WTC11 (cell line): ENCODE measurements at regions not wholly inside any gene's neighbourhood (a gene's known extent, or its start where the extent isn't known, plus 50 kb on each side); places are given as distances from the start of the nearest gene placed in this dataset.

ENCODE experiments used
- ATAC-seq: fragments of 200-7000 bp; cut with Tn5 transposase; 2 replicates; pipeline ENCODE4 v1.10.0; 2021; ENCODE audit warnings: mild to moderate bottlenecking, moderate library complexity
- CTCF ChIA-PET: fragments of 300-600 bp; sonication (Branson Sonifier 250); formaldehyde crosslinking; loops from one replicate; lab custom pipeline; 2021; ENCODE audit warnings: antibody characterized with exemption; lab: Charles Lee
- POLR2A ChIA-PET: fragments of 350-600 bp; sonication (Branson Sonifier 250); formaldehyde crosslinking; loops from one replicate; lab custom pipeline; 2021; ENCODE audit warnings: antibody characterized with exemption; lab: Charles Lee
- DNase-seq: peaks from one replicate; pipeline ENCODE4 v3.0.0; 2021; ENCODE audit warnings: low spot score
- H3K27ac Mint-ChIP-seq: 2 replicates; pipeline ENCODE4 v1.8.0; 2021; ENCODE audit warnings: mixed read lengths
- H3K27me3 Mint-ChIP-seq: 2 replicates; pipeline ENCODE4 v1.8.0; 2021; ENCODE audit warnings: low read depth, mild to moderate bottlenecking, moderate library complexity, mixed read lengths
- H3K36me3 Mint-ChIP-seq: 2 replicates; pipeline ENCODE4 v1.8.0; 2021; ENCODE audit warnings: mixed read lengths
- H3K4me1 Mint-ChIP-seq: 2 replicates; pipeline ENCODE4 v1.8.0; 2022; ENCODE audit warnings: mixed read lengths
- H3K4me3 Mint-ChIP-seq: 2 replicates; pipeline ENCODE4 v1.8.0; 2021; ENCODE audit warnings: mild to moderate bottlenecking, moderate library complexity, mixed read lengths
- H3K9me3 Mint-ChIP-seq: 2 replicates; pipeline ENCODE4 v1.8.0; 2021; ENCODE audit warnings: mixed read lengths
- CREM ChIP-seq: sonication (generic); formaldehyde crosslinking; IDR thresholded peaks from 2 replicates; pipeline ENCODE4 v1.8.1; 2022; ENCODE audit warnings: mild to moderate bottlenecking, missing genetic modification reagents, moderate library complexity
- EMX1 ChIP-seq: fragments of 250-450 bp; sonication (Bioruptor Pico); IDR thresholded peaks from 2 replicates; pipeline ENCODE4 v1.8.0; 2021; ENCODE audit warnings: mild to moderate bottlenecking
- ESRRA ChIP-seq: sonication (generic); formaldehyde crosslinking; IDR thresholded peaks from 2 replicates; pipeline ENCODE4 v1.8.1; 2022; ENCODE audit warnings: mild to moderate bottlenecking, missing genetic modification reagents, borderline replicate concordance
- ETV6 ChIP-seq: sonication (generic); formaldehyde crosslinking; IDR thresholded peaks from 2 replicates; pipeline ENCODE4 v1.8.1; 2022; ENCODE audit warnings: mild to moderate bottlenecking, missing genetic modification reagents
- JAZF1 ChIP-seq: fragments of 250-450 bp; sonication (Bioruptor Pico); IDR thresholded peaks from 2 replicates; pipeline ENCODE4 v1.9.0; 2021; ENCODE audit warnings: moderate library complexity, mild to moderate bottlenecking, inconsistent platforms
- JUN ChIP-seq: sonication (generic); formaldehyde crosslinking; IDR thresholded peaks from 2 replicates; pipeline ENCODE4 v1.8.0; 2023; ENCODE audit warnings: mild to moderate bottlenecking, missing genetic modification reagents
- NR1H2 ChIP-seq: sonication (generic); formaldehyde crosslinking; IDR thresholded peaks from 2 replicates; pipeline ENCODE4 v1.9.0; 2021; ENCODE audit warnings: mild to moderate bottlenecking, moderate library complexity, missing genetic modification reagents
- RELA ChIP-seq: sonication (generic); formaldehyde crosslinking; IDR thresholded peaks from 2 replicates; pipeline ENCODE4 v1.8.1; 2022; ENCODE audit warnings: missing genetic modification reagents, mild to moderate bottlenecking, borderline replicate concordance
- TEAD4 ChIP-seq: sonication (generic); formaldehyde crosslinking; IDR thresholded peaks from 2 replicates; pipeline ENCODE4 v1.8.0; 2022; ENCODE audit warnings: mild to moderate bottlenecking, missing genetic modification reagents
- ZNF138 ChIP-seq: sonication (generic); formaldehyde crosslinking; conservative IDR thresholded peaks from 2 replicates; pipeline ENCODE4 v1.8.1; 2022; ENCODE audit warnings: mild to moderate bottlenecking, moderate library complexity, missing genetic modification reagents
- ZNF317 ChIP-seq: sonication (generic); formaldehyde crosslinking; IDR thresholded peaks from 2 replicates; pipeline ENCODE4 v1.8.1; 2023; ENCODE audit warnings: low read depth, mild to moderate bottlenecking, moderate library complexity, missing genetic modification reagents, borderline replicate concordance
- TF ChIP-seq, protein P1 (sequence below): fragments of 200-600 bp; IDR thresholded peaks from 2 replicates; pipeline ENCODE4 v1.8.0; 2022; ENCODE audit warnings: antibody characterized with exemption
- TF ChIP-seq, protein P2 (sequence below): sonication (generic); formaldehyde crosslinking; IDR thresholded peaks from 2 replicates; pipeline ENCODE4 v1.8.0; 2023; ENCODE audit warnings: missing genetic modification reagents
- TF ChIP-seq, protein P3 (sequence below): sonication (generic); formaldehyde crosslinking; IDR thresholded peaks from 2 replicates; pipeline ENCODE4 v1.8.0; 2022; ENCODE audit warnings: mild to moderate bottlenecking, missing genetic modification reagents
- TF ChIP-seq, protein P4 (sequence below): sonication (generic); formaldehyde crosslinking; IDR thresholded peaks from 2 replicates; pipeline ENCODE4 v1.8.0; 2022; ENCODE audit warnings: missing genetic modification reagents
- TF ChIP-seq, protein P5 (sequence below): sonication (generic); formaldehyde crosslinking; IDR thresholded peaks from 2 replicates; pipeline ENCODE4 v1.8.1; 2023; ENCODE audit warnings: mild to moderate bottlenecking, missing genetic modification reagents
- TF ChIP-seq, protein P6 (sequence below): fragments of 250-450 bp; sonication (Bioruptor Pico); IDR thresholded peaks from 2 replicates; pipeline ENCODE4 v1.9.0; 2021; ENCODE audit warnings: mild to moderate bottlenecking
- TF ChIP-seq, protein P7 (sequence below): sonication (generic); formaldehyde crosslinking; IDR thresholded peaks from 2 replicates; pipeline ENCODE4 v1.8.1; 2023; ENCODE audit warnings: mild to moderate bottlenecking, moderate library complexity, missing genetic modification reagents
- TF ChIP-seq, protein P8 (sequence below): sonication (generic); formaldehyde crosslinking; IDR thresholded peaks from 2 replicates; pipeline ENCODE4 v1.8.1; 2023; ENCODE audit warnings: mild to moderate bottlenecking, missing genetic modification reagents, moderate library complexity

DNA sequence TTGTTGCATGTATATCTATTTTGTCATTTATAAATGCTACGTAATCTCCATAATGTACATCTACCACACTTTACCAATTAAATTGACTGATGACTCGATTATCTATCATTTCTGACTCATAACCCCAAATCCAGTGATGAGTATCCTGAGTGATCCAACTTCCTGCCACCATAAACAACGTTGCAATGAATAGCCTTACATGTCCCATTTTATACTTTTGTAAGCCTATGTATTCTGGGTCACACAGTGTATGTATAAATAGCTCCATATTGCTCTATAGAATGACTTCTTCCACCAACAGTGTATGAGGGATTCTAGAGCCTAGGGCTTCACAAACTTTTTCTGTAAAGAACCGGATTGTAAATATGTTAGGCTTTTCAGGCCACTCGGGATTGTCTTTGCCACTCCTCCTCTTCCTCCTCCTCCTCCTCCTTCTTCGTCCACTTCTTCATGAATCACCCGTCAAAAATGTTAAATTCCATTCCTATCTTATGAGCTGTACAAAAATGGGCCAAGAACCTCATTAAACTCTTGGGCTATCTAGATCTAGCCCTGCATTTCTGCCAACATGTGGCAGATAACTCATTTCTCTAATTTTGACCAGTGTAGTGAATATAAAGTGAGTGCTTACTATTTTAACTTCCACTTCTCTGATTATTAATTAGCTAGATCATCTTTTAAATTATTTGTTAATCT, 672.2 kb upstream of the AMOT start (continued):
- TF ChIP-seq, protein P1, sequence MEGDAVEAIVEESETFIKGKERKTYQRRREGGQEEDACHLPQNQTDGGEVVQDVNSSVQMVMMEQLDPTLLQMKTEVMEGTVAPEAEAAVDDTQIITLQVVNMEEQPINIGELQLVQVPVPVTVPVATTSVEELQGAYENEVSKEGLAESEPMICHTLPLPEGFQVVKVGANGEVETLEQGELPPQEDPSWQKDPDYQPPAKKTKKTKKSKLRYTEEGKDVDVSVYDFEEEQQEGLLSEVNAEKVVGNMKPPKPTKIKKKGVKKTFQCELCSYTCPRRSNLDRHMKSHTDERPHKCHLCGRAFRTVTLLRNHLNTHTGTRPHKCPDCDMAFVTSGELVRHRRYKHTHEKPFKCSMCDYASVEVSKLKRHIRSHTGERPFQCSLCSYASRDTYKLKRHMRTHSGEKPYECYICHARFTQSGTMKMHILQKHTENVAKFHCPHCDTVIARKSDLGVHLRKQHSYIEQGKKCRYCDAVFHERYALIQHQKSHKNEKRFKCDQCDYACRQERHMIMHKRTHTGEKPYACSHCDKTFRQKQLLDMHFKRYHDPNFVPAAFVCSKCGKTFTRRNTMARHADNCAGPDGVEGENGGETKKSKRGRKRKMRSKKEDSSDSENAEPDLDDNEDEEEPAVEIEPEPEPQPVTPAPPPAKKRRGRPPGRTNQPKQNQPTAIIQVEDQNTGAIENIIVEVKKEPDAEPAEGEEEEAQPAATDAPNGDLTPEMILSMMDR: no peak
- no peak for TF ChIP-seq TEAD4 (CRISPR knock-in tag)

DNA sequence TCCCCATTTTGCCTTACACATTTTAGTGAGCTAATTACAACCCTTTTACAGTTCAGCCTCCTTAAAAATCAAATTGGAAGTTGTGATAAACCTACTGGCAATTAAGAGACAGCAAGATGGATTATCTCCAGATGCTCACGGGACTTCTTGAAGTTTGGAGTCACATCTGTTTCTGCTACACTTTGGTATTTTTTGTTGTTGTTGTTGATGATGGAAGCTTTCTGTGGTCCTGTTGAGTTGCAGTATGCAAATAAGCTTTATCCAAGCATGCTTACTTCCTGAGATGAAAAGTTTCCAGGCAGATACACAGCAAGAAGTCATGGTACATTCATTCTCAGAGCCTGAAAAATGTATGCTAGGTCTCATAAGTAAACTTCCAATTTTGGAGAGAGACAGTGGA, 670.0 kb upstream of the AMOT start:
- H3K27me3 Mint-ChIP-seq: no peaks in the 10 kb centered on the region
- peak overlapping the region; percentile 91 for H3K27ac Mint-ChIP-seq

DNA sequence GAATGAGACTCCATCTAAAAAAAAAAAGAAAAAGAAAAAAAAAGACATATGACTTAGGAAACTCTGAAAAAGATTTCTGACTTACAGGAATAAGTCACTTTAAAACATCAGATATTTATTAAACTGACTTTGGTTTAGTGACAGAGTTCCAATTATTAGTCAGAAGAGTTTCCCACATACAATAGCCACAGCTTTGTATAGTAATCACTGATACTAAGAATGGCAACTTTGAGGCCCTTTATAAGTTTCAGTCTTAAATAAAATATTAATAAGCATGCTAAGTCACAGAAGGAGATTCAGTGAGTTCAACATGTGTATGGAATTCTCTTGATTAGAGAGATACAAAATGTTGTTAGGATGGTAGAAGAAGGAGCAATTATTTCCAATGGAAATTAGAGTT, 652.3 kb upstream of the AMOT start:
- no peak overlapping the region for H3K27ac Mint-ChIP-seq
- H3K36me3 Mint-ChIP-seq: 0 out of 2 replicates have a peak, but pooled peaks cover 2% of the 10 kb centered on the region
- ATAC-seq (no peak), DNase-seq (no peak)
- H3K27me3 Mint-ChIP-seq: no peaks in the 10 kb centered on the region; the same call in 1 of the 2 replicates
- peaks cover 16% of the 10 kb centered on the region; the same call in 1 of the 2 replicates for H3K9me3 Mint-ChIP-seq
- ChIA-PET CTCF (no interaction called here), POLR2A (no interaction called here)
- H3K4me1 Mint-ChIP-seq: peaks cover 3% of the 10 kb centered on the region
- H3K4me3 Mint-ChIP-seq: no peak overlapping the region
- TF ChIP-seq, protein P2, sequence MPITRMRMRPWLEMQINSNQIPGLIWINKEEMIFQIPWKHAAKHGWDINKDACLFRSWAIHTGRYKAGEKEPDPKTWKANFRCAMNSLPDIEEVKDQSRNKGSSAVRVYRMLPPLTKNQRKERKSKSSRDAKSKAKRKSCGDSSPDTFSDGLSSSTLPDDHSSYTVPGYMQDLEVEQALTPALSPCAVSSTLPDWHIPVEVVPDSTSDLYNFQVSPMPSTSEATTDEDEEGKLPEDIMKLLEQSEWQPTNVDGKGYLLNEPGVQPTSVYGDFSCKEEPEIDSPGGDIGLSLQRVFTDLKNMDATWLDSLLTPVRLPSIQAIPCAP (CRISPR knock-in tag): no peak
- TF ChIP-seq CREM (CRISPR knock-in tag) (no peak), ETV6 (CRISPR knock-in tag) (no peak), RELA (CRISPR knock-in tag) (no peak)
- TF ChIP-seq, protein P3, sequence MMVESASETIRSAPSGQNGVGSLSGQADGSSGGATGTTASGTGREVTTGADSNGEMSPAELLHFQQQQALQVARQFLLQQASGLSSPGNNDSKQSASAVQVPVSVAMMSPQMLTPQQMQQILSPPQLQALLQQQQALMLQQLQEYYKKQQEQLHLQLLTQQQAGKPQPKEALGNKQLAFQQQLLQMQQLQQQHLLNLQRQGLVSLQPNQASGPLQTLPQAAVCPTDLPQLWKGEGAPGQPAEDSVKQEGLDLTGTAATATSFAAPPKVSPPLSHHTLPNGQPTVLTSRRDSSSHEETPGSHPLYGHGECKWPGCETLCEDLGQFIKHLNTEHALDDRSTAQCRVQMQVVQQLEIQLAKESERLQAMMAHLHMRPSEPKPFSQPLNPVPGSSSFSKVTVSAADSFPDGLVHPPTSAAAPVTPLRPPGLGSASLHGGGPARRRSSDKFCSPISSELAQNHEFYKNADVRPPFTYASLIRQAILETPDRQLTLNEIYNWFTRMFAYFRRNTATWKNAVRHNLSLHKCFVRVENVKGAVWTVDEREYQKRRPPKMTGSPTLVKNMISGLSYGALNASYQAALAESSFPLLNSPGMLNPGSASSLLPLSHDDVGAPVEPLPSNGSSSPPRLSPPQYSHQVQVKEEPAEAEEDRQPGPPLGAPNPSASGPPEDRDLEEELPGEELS (CRISPR knock-in tag): no peak
- TF ChIP-seq, protein P4, sequence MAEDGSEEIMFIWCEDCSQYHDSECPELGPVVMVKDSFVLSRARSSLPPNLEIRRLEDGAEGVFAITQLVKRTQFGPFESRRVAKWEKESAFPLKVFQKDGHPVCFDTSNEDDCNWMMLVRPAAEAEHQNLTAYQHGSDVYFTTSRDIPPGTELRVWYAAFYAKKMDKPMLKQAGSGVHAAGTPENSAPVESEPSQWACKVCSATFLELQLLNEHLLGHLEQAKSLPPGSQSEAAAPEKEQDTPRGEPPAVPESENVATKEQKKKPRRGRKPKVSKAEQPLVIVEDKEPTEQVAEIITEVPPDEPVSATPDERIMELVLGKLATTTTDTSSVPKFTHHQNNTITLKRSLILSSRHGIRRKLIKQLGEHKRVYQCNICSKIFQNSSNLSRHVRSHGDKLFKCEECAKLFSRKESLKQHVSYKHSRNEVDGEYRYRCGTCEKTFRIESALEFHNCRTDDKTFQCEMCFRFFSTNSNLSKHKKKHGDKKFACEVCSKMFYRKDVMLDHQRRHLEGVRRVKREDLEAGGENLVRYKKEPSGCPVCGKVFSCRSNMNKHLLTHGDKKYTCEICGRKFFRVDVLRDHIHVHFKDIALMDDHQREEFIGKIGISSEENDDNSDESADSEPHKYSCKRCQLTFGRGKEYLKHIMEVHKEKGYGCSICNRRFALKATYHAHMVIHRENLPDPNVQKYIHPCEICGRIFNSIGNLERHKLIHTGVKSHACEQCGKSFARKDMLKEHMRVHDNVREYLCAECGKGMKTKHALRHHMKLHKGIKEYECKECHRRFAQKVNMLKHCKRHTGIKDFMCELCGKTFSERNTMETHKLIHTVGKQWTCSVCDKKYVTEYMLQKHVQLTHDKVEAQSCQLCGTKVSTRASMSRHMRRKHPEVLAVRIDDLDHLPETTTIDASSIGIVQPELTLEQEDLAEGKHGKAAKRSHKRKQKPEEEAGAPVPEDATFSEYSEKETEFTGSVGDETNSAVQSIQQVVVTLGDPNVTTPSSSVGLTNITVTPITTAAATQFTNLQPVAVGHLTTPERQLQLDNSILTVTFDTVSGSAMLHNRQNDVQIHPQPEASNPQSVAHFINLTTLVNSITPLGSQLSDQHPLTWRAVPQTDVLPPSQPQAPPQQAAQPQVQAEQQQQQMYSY (CRISPR knock-in tag): no peak

More for the DNA sequence above, 670.0 kb upstream of the AMOT start:
- POLR2A ChIA-PET: no interaction called here
- Mint-ChIP-seq H3K4me1 (peaks cover 31% of the 10 kb centered on the region), H3K36me3 (no peaks in the 10 kb centered on the region), H3K9me3 (no peaks in the 10 kb centered on the region), H3K4me3 (no peak overlapping the region)
- CTCF ChIA-PET: no interaction called here
- TF ChIP-seq, protein P5, sequence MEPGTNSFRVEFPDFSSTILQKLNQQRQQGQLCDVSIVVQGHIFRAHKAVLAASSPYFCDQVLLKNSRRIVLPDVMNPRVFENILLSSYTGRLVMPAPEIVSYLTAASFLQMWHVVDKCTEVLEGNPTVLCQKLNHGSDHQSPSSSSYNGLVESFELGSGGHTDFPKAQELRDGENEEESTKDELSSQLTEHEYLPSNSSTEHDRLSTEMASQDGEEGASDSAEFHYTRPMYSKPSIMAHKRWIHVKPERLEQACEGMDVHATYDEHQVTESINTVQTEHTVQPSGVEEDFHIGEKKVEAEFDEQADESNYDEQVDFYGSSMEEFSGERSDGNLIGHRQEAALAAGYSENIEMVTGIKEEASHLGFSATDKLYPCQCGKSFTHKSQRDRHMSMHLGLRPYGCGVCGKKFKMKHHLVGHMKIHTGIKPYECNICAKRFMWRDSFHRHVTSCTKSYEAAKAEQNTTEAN (CRISPR knock-in tag): no peak
- TF ChIP-seq, protein P6, sequence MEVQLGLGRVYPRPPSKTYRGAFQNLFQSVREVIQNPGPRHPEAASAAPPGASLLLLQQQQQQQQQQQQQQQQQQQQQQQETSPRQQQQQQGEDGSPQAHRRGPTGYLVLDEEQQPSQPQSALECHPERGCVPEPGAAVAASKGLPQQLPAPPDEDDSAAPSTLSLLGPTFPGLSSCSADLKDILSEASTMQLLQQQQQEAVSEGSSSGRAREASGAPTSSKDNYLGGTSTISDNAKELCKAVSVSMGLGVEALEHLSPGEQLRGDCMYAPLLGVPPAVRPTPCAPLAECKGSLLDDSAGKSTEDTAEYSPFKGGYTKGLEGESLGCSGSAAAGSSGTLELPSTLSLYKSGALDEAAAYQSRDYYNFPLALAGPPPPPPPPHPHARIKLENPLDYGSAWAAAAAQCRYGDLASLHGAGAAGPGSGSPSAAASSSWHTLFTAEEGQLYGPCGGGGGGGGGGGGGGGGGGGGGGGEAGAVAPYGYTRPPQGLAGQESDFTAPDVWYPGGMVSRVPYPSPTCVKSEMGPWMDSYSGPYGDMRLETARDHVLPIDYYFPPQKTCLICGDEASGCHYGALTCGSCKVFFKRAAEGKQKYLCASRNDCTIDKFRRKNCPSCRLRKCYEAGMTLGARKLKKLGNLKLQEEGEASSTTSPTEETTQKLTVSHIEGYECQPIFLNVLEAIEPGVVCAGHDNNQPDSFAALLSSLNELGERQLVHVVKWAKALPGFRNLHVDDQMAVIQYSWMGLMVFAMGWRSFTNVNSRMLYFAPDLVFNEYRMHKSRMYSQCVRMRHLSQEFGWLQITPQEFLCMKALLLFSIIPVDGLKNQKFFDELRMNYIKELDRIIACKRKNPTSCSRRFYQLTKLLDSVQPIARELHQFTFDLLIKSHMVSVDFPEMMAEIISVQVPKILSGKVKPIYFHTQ (CRISPR knock-in tag): no peak
- TF ChIP-seq EMX1: no peak
- no peak for TF ChIP-seq JUN (CRISPR knock-in tag)
- TF ChIP-seq, protein P7, sequence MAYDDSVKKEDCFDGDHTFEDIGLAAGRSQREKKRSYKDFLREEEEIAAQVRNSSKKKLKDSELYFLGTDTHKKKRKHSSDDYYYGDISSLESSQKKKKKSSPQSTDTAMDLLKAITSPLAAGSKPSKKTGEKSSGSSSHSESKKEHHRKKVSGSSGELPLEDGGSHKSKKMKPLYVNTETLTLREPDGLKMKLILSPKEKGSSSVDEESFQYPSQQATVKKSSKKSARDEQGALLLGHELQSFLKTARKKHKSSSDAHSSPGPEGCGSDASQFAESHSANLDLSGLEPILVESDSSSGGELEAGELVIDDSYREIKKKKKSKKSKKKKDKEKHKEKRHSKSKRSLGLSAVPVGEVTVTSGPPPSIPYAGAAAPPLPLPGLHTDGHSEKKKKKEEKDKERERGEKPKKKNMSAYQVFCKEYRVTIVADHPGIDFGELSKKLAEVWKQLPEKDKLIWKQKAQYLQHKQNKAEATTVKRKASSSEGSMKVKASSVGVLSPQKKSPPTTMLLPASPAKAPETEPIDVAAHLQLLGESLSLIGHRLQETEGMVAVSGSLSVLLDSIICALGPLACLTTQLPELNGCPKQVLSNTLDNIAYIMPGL (CRISPR knock-in tag): no peak
- TF ChIP-seq ESRRA (CRISPR knock-in tag): no peak
- TF ChIP-seq, protein P8, sequence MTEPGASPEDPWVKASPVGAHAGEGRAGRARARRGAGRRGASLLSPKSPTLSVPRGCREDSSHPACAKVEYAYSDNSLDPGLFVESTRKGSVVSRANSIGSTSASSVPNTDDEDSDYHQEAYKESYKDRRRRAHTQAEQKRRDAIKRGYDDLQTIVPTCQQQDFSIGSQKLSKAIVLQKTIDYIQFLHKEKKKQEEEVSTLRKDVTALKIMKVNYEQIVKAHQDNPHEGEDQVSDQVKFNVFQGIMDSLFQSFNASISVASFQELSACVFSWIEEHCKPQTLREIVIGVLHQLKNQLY (CRISPR knock-in tag): no peak
- TF ChIP-seq JAZF1 (CRISPR knock-in tag): no peak
- no peak for TF ChIP-seq ZNF317
- no peak for TF ChIP-seq NR1H2 (CRISPR knock-in tag)
- TF ChIP-seq ZNF138: no peak
- DNase-seq (no peak), ATAC-seq (no peak)
